Heart left ventricle (tissue), 13 donors: ENCODE measurements at regions not wholly inside any gene's neighbourhood (a gene's known extent, or its start where the extent isn't known, plus 50 kb on each side); places are given as distances from the start of the nearest gene placed in this dataset.

Source experiments
- CTCF ChIP-seq, 12 donors: fragments of 200-600 bp; sonication (generic) in 4 of 12; IDR thresholded peaks; one replicate each; pipeline versions ENCODE4 v1.5.0 to v1.8.0; 2018 to 2022; ENCODE audit warnings: antibody characterized with exemption in 12 of 12, mild to moderate bottlenecking in 5 of 12
- POLR2A ChIP-seq, 2 donors: fragments of 450-650 bp; IDR thresholded peaks; one replicate each; pipeline ENCODE4 v1.6.1; 2017; ENCODE audit warnings: antibody characterized with exemption in 2 of 2, mild to moderate bottlenecking in 2 of 2, moderate library complexity in 2 of 2
- donor health status: ischemic (EF 13 %, LVEDD 7.1; RV severe dilation, severe dysfunction).
- donor health status: DM: no; HTN: yes; CAD: no.
- donor health status: DM: no; HTN: no; CAD: no.
- donor health status: ischemic (EF 25% LVEDD 6.9; RV normal size, moderate dysfunction).
- donor health status: ischemic (EF 25% LVEDD 5.7; RV mildly dilated, moderate dysfunction).
- donor health status: ischemic (EF 35%, LVEDD 5.7; RV mildly dilated, moderate dysfunction).
- donor health status: nonischemic (EF 11% LVEDD 7.7; RV severe dilation, severe dysfunction).
- donor health status: DM: yes; HTN: yes; CAD: no.
- donor health status: PGD.
- donor health status: ischemic (EF 29% LVEDD 5.4; RV normal size, mild dysfunction).
- donor health status: nonischemic (EF 23%, LVEDD 6.1; RV moderate dilation, normal function).

- TF ChIP-seq CTCF (IDR thresholded peaks at IDR 0.05) (no peak), POLR2A (IDR thresholded peaks at IDR 0.05) (no peak)
Observed at GRCh38 chr1:98217601-98218000, 296.8 kb upstream of the DPYD start.
